Osteoblast (primary cell): ENCODE measurements at regions not wholly inside any gene's neighbourhood (a gene's known extent, or its start where the extent isn't known, plus 50 kb on each side); places are given as distances from the start of the nearest gene placed in this dataset.

ENCODE experiments used
- DNase-seq: peaks from one replicate; pipeline ENCODE4 v3.0.0; 2011; ENCODE audit warnings: low spot score, mixed read lengths; ENCODE audit not compliant: insufficient read length; ENCODE audit errors: missing footprints
- H2AFZ ChIP-seq: 2 replicates; pipeline ENCODE4 v1.6.0; 2011; ENCODE audit warnings: mild to moderate bottlenecking, low read length
- H3K27ac ChIP-seq: 2 replicates; pipeline ENCODE4 v1.5.1; 2011; ENCODE audit warnings: mild to moderate bottlenecking, low read depth, low read length, moderate library complexity
- H3K27me3 ChIP-seq: 2 replicates; pipeline ENCODE4 v1.6.0; 2012; ENCODE audit warnings: mild to moderate bottlenecking, control low read depth, inconsistent platforms, low read length, moderate library complexity; ENCODE audit not compliant: insufficient read depth
- H3K36me3 ChIP-seq: 2 replicates; pipeline ENCODE4 v1.5.1; 2011; ENCODE audit warnings: mild to moderate bottlenecking, low read length, control low read depth, moderate library complexity; ENCODE audit not compliant: insufficient read depth
- H3K4me1 ChIP-seq: 2 replicates; pipeline ENCODE4 v1.5.1; 2011; ENCODE audit warnings: mild to moderate bottlenecking, low read length, control low read depth, moderate library complexity; ENCODE audit not compliant: insufficient read depth
- H3K4me2 ChIP-seq: 2 replicates; pipeline ENCODE4 v1.6.0; 2011; ENCODE audit warnings: mild to moderate bottlenecking, low read length; ENCODE audit not compliant: insufficient read depth
- H3K4me3 ChIP-seq: fragments of 200-600 bp; sonication (generic); 3 replicates; pipeline ENCODE4 v1.5.1; 2012; ENCODE audit warnings: mild to moderate bottlenecking, low read length, inconsistent platforms; ENCODE audit not compliant: insufficient read depth
- H3K79me2 ChIP-seq: 2 replicates; pipeline ENCODE4 v1.6.0; 2012; ENCODE audit warnings: mild to moderate bottlenecking, low read length, control low read depth, inconsistent platforms; ENCODE audit not compliant: insufficient read depth
- H3K9me3 ChIP-seq: 2 replicates; pipeline ENCODE4 v1.5.1; 2011; ENCODE audit warnings: low read depth, low read length, control low read depth
- H4K20me1 ChIP-seq: 2 replicates; pipeline ENCODE4 v1.6.0; 2012; ENCODE audit warnings: mild to moderate bottlenecking, low read length, control low read depth; ENCODE audit not compliant: insufficient read depth
- TF ChIP-seq, protein P1 (sequence below): IDR thresholded peaks from 2 replicates; pipeline ENCODE4 v1.5.1; 2011; ENCODE audit warnings: mild to moderate bottlenecking, low read depth, low read length, moderate library complexity; ENCODE audit errors: extremely low read depth

DNA sequence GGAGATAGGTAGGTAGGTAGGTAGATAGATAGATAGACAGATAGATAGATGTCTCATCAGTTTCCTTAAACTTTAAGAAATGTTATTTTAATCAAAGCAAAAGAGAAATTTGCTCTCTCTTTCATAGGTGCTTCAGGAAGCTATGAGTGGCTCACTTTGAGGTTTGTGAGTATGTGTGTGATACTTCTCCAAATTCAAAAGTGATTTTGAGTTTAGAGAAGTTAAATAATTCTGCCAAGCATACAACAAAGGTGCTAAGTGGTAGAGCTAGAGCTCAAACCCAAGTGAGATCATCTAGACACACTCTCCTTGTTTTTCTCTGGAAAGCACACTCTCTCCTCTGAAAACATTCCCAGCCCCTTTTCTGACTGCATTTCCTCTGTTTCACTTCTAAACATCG lies 156.2 kb downstream of the EDN1 start:
- Histone ChIP-seq H3K79me2 (no peaks in the 10 kb centered on the region), H3K36me3 (no peaks in the 10 kb centered on the region), H3K9me3 (no peaks in the 10 kb centered on the region), H4K20me1 (no peaks in the 10 kb centered on the region), H3K27ac (no peak overlapping the region), H2AFZ (no peak overlapping the region), H3K27me3 (peaks cover 8% of the 10 kb centered on the region), H3K4me2 (no peak overlapping the region), H3K4me3 (no peak overlapping the region), H3K4me1 (no peaks in the 10 kb centered on the region)
- TF ChIP-seq, protein P1, sequence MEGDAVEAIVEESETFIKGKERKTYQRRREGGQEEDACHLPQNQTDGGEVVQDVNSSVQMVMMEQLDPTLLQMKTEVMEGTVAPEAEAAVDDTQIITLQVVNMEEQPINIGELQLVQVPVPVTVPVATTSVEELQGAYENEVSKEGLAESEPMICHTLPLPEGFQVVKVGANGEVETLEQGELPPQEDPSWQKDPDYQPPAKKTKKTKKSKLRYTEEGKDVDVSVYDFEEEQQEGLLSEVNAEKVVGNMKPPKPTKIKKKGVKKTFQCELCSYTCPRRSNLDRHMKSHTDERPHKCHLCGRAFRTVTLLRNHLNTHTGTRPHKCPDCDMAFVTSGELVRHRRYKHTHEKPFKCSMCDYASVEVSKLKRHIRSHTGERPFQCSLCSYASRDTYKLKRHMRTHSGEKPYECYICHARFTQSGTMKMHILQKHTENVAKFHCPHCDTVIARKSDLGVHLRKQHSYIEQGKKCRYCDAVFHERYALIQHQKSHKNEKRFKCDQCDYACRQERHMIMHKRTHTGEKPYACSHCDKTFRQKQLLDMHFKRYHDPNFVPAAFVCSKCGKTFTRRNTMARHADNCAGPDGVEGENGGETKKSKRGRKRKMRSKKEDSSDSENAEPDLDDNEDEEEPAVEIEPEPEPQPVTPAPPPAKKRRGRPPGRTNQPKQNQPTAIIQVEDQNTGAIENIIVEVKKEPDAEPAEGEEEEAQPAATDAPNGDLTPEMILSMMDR = no peak
- no peak for DNase-seq

DNA sequence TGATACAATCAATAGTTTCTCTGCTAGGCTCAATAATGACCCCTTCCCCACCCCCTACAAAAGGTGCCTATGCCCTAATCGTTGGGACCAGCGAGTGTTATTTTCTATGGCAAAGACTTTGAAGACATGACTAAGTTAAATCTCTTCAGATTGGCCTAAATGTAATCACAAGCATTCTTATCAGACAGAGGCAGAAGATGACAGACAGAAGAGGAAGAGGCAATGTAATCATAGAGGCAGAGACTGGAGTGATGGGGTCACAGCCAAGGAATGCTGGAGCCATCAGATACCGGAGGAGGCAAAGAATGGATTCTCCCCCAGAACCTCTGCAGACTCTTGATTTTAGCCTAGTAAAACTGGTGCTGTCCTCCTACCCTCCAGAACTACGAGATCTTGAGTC lies 159.3 kb downstream of the EDN1 start:
- Histone ChIP-seq H3K27me3 (peaks cover 11% of the 10 kb centered on the region), H3K79me2 (no peaks in the 10 kb centered on the region), H3K27ac (no peak overlapping the region), H3K4me3 (no peak overlapping the region), H3K4me2 (no peak overlapping the region), H4K20me1 (no peaks in the 10 kb centered on the region), H3K9me3 (peaks cover 3% of the 10 kb centered on the region), H3K4me1 (no peaks in the 10 kb centered on the region), H2AFZ (no peak overlapping the region), H3K36me3 (no peaks in the 10 kb centered on the region)
- DNase-seq = no peak
- TF ChIP-seq, protein P1 = no peak

DNA sequence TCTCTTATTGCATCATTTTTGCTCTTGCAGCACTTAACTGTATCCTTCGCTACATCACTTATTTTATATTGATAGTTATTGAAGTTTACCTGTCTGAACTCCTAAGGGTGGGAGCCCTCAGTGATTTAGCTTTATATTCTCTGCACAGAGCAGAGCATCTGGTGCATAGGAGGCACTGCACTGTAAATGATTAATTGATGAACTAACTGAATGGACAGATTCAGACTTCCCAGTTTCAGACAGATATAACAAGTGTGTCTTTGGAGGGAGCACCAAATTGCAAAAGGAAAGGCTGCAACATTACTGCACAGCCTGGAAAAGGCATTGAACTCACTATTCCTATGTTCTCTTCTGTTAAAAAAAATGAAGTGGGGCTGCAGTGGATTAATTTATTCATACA lies 160.3 kb downstream of the EDN1 start:
- Histone ChIP-seq H3K4me2 (no peak overlapping the region), H3K4me1 (no peaks in the 10 kb centered on the region), H4K20me1 (no peaks in the 10 kb centered on the region), H2AFZ (no peak overlapping the region), H3K9me3 (peaks cover 3% of the 10 kb centered on the region), H3K27me3 (peaks cover 11% of the 10 kb centered on the region), H3K36me3 (no peaks in the 10 kb centered on the region), H3K27ac (no peak overlapping the region), H3K4me3 (no peak overlapping the region), H3K79me2 (no peaks in the 10 kb centered on the region)
- no peak for DNase-seq
- TF ChIP-seq, protein P1 = no peak

DNA sequence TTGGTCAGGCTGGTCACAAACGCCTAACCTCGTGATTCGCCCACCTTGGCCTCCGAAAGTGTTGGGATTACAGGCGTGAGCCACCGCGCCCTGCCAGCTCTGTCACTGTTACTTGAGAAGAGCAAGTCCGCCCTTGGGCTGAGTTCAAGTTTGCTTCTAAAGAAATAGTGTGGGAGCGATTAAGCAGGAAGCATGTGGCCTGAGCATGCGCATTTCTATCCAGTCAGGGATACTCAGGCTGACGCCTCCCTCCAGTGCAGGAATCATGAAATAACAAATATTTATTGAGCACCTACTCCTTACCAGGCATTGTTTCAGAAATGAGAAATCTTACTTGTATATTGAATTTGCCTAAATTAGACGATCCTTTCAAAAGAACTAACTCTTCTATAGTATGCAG lies 166.2 kb downstream of the EDN1 start:
- no peaks in the 10 kb centered on the region for H3K79me2 ChIP-seq
- TF ChIP-seq, protein P1 = no peak

More for the DNA sequence above, 166.2 kb downstream of the EDN1 start:
- Histone ChIP-seq H3K4me2 (no peak overlapping the region), H3K4me3 (no peak overlapping the region), H3K36me3 (no peaks in the 10 kb centered on the region), H4K20me1 (no peaks in the 10 kb centered on the region), H3K9me3 (peaks cover 3% of the 10 kb centered on the region), H3K27me3 (peaks cover 3% of the 10 kb centered on the region), H2AFZ (no peak overlapping the region), H3K27ac (no peak overlapping the region), H3K4me1 (no peaks in the 10 kb centered on the region)
- no peak for DNase-seq
